ENCODE measurements at regions not wholly inside any gene's neighbourhood (a gene's known extent, or its start where the extent isn't known, plus 50 kb on each side); places are given as distances from the start of the nearest gene placed in this dataset.

GRCh38 chr9:13596383-13596970 is 317.0 kb upstream of the MPDZ start:
- TF ChIP-seq POLR2AphosphoS5 (IDR thresholded peaks at IDR 0.05; ENCODE audit: insufficient read depth in 1 of 2, low read depth in 1 of 2) (no peak), CTCF (IDR thresholded peaks at IDR 0.05) (no peak), POLR2A (IDR thresholded peaks at IDR 0.05) (no peak)

Measured in vagina (tissue), 2 donors.